ENCODE measurements at regions not wholly inside any gene's neighbourhood (a gene's known extent, or its start where the extent isn't known, plus 50 kb on each side); places are given as distances from the start of the nearest gene placed in this dataset.
"Not testable (repeated sequence)": the region's sequence is repeated elsewhere in the genome, so short reads cannot be mapped to it uniquely, and the experiment has no call there.

DNA sequence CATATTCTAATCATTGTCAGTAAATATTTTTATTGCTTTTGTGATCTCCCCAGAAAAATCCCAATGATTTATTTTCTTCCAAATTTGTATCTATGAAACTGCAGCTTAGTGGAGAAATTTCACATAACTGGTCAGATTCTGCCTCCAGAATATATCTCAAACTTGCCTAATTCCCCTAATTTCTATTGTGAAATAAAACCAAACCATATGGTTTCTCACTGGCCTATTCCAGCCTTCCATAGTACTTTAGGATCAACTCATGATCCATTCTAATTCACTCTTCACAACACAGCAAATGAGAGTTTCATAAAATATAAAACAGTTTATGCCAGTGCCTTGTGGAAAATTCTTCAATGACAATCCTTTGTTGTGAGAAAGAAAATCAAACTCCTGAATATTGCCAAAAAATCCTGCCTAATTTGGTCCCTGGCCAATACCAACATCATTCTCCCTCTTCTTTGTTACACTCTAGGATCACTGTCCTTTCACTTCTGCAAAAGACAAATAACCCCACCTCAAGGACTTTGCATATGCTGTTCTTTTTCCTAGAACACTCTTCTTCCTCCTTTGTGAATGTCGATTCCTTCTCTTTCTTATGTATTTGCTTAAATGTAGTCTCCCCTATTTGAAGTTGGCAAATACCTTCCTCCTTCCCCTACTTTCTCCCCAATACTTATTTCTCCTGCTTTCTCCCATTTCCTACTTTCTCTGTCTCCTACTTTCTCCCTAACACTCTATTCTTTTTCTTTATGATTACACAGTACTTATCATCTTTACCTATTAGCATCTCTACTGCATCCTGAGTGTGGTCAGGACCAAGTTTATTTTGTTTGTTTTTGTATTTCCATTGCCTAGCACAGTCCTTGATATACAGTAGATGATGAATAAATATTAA is 587.5 kb downstream of the RFPL4B start:
- DNase-seq (ENCODE audit: low spot score) = no peak

DNA sequence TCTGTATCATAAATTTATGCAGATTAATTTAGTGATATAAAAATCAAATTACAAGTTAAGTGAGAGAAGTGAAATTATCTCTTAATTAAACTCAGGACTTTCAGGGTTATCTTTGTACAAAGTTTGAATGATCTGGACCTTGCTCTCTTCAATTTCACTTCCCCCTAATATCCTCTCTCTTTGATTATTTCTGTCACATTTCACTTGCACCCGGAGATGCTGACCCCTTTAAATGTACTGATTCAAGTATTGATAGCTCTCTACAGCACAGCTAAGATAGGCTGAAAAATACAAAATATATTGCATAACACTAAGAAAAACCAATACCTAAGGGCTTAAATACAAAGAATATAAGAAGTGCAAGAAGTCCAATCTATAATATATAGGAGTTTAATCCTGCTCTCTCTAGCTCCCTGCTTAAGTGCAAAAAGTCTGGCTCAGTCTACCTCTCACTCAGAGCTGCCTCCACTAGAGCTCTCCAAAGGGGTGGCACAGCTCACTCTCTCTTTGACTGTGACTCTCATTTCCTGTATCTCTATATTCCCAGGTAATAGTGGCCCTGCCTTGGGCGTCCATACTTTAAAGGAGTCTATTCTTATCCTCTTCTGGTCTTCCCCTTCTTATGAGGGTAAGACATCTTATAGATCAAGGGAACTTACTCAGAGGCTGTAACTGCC is 588.4 kb downstream of the RFPL4B start:
- DNase-seq (ENCODE audit: low spot score) = no peak

- DNase-seq (ENCODE audit: low spot score) = no peak
Measured at GRCh38 chr6:112936079-112936472, 588.9 kb downstream of the RFPL4B start.

GRCh38 chr6:112936504-112936903 is 589.4 kb downstream of the RFPL4B start:
- no peak for DNase-seq (ENCODE audit: low spot score)

GRCh38 chr6:112937690-112938089 is 590.6 kb downstream of the RFPL4B start:
- DNase-seq (ENCODE audit: low spot score) = not testable (repeated sequence)

DNA sequence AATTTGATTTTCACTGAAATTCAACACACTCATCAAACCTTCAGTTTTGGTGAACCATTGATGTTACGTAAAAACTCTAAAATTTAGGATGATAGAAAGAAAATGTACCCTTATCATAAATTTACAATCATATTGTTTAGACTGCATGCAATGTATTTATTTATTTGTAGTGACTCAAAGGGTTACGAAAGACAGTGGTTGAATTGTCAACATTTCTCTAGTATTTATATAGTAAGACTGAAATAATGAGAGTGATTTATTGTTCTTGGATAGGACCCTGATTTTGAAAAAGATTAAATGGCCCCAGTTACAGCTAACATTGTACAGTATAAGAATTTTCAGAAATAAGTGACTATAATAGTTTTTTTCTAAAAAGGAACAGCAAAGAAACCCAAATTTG is 591.5 kb downstream of the RFPL4B start:
- no peak for DNase-seq (ENCODE audit: low spot score)

- no peak for DNase-seq (ENCODE audit: low spot score)
Measured at GRCh38 chr6:112939563-112939962, 592.4 kb downstream of the RFPL4B start.

DNA sequence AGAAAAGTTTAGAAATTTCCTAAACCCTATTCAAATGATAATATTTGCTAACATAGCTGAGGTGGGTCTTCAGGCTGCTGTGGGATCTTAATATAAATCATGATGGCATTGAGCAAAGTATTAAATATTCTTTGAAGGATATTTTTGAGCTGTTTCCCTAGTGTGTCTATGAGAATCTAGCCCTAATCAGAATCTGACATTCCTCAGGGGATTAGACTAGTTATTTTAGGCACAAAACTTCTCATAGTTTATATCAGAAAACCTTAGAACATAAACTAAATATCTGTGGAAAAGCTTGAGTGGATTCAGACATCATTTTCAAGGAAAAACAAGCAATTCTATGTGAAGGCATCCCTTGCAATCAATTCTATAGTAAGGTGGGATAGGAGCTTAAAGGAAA is 594.5 kb downstream of the RFPL4B start:
- no peak for DNase-seq (ENCODE audit: low spot score)

DNA sequence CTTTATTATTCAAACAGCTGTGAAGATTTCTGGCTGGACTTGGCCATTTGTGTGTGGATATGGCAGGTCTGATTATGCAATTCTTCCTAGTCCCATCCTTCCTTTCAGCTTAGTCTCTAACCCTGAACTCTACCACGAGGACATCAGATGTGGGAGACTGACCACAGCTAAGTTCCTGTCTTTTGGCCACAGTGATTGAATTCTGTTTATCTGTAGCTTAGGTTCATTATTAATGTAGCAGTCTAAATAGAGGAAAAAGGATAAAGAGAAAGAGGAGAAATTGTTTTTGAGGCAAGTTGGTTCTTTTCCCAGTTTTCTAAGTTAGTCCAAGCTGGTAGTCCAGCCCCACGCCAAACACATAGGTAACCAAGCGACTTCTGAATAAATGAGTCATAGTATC is 598.9 kb downstream of the RFPL4B start:
- no peak for DNase-seq (ENCODE audit: low spot score)

- no peak for DNase-seq (ENCODE audit: low spot score)
Measured at GRCh38 chr6:112947507-112947906, 600.4 kb downstream of the RFPL4B start.

DNA sequence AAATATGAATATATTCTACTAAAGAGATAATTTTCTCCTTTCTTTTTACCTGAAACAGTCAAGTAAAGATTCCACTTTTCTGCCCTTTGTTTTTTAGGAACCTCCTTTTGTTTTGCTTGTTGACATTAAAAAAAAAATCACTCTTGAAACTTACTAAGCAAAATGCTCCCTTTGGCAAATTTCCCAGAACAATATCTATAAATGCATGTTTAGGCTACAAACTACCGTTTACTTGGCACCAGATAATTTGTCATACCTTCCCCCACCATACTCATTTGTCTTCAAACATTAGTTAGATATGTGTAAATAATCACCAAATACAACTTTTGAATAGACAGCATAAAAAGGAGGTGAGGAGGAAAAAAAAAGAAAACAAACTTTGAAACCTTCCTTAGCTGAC is 604.7 kb downstream of the RFPL4B start:
- DNase-seq (ENCODE audit: low spot score) = no peak

DNA sequence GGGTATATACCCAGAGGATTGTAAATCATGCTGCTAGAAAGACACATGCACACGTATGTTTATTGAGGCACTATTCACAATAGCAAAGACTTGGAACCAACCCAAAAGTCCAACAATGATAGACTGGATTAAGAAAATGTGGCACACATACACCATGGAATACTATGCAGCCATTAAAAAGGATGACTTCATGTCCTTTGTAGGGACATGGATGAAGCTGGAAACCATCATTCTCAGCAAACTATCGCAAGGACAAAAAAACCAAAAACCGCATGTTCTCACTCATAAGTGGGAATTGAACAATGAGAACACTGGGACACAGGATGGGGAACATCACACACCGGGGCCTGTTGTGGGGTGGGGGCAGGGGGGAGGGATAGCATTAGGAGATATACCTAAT is 608.6 kb downstream of the RFPL4B start:
- DNase-seq (ENCODE audit: low spot score) = not testable (repeated sequence)

DNA sequence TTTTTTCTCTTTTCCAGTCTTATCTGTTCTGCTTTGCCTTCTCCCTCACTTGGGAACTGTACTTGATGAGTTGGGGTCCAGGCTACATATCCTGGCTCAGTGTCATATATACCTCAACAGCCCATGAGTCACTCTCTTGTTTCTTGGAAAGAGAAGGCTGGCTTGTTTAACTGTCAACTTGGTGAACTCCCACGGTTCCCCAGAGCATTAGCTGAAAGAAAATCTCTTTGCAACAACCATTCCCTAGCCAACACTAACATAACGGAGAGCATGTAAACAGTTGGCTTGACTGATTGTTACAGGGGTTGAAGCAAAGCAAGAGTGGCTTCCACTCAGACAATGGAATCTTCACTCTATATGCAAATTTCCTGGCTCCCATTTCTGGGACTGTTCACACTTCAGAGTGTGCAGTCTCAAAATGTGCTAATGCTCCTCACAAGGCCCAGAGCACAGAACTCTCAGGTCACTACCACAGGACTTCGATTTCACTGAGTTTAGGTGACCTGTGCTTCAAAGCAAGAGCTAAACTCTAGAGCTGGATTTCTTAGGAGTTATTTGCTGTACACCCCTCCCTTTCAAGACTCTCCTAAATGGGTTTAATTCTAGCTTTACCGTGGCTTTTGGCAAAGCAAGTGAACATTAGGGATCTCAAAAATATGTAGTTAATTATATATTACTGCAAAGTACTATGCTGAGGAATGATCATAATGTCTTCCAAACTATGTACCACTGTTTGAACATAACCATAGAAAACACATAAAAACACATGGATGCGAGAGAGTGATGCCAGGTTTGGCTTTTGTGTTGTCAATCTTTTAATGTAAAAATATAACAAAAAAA is 609.8 kb downstream of the RFPL4B start:
- no peak for DNase-seq (ENCODE audit: low spot score)

GRCh38 chr6:112957536-112957916 is 610.4 kb downstream of the RFPL4B start:
- no peak for DNase-seq (ENCODE audit: low spot score)

DNA sequence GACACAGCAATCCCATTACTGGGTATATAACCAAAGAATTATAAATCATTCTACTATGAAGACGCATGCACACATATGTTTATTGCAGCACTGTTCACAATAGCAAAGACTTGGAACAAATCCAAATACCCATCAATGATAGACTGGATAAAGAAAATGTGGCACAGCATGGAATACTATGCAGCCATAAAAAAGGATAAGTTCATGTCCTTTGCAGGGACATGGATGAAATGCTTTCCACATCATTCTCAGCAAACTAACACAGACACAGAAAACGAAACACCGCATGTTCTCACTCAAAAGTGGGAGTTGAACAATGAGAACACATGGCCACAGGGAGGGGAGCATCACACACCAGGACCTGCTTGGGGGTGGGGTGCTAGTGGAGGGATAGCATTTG is 613.0 kb downstream of the RFPL4B start:
- not testable (repeated sequence) for DNase-seq (ENCODE audit: low spot score)

GRCh38 chr6:112967974-112968373 is 620.8 kb downstream of the RFPL4B start:
- DNase-seq (ENCODE audit: low spot score) = no peak

DNA sequence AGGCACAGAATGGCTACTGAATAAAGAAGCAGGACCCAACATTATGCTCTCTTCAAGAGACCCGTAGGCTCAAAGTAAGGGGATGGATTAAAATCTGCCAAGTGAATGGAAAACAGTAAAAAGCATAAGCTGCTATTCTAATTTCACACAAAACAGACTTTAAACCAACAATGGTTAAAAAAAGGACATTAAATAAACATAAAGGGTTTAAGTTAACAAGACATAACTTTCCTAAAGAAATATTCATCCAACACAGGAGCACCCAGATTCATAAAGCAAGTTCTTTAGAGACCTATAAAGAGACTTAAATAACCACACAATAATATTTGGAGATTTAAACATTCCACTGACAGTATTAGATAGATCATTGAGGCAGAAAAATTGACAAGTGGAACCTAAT is 624.5 kb downstream of the RFPL4B start:
- DNase-seq (ENCODE audit: low spot score) = no peak

- not testable (repeated sequence) for DNase-seq (ENCODE audit: low spot score)
Measured at GRCh38 chr6:112974931-112975330, 627.8 kb downstream of the RFPL4B start.

DNA sequence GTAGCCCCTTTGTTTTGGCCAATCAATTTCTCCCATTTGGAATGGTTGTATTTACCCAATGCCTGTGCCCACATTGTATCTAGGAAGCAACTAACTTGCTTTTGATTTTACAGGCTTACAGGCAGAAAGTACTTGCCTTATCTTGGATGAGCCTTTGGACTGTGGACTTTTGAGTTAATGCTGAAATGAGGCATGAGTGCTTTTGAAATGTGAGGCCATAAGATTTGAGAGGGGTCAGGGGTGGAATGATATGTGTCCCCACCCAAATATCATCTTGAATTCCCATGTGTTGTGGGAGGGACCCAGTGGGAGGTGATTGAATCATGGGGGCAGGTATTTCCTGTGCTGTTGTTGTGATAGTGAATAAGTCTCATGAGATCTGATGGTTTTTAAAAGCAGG is 629.4 kb downstream of the RFPL4B start:
- DNase-seq (ENCODE audit: low spot score) = not testable (repeated sequence)

DNA sequence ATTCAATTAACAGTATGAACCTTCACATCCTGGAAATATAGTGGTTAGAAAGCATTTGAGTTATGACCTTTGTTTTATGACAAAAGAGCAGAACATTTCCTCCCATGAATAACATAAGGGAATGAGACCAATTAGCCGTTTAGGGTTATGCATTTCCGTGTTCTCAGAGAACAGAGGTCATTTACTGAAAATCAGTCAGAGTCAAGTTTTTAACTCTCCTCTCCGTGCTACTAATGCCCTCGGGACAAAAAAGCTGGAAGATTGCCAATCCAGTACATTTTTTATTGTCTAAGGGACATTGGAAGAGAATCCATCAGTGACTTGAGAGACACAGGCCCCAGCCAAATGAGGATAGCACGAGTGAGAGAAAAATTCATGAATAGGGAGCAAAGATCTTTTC is 632.7 kb downstream of the RFPL4B start:
- no peak for DNase-seq (ENCODE audit: low spot score)

- DNase-seq (ENCODE audit: low spot score) = no peak
Measured at GRCh38 chr6:112980676-112981075, 633.5 kb downstream of the RFPL4B start.

- no peak for DNase-seq (ENCODE audit: low spot score)
Measured at GRCh38 chr6:112983713-112984261, 636.7 kb downstream of the RFPL4B start.

Data from activated CD4-positive, alpha-beta T cell treated with anti-CD3 and anti-CD28 coated beads, Interleukin-2, Interleukin-4, amounts not matched to agents 100 ng/mL and 50 ng/mL, durations not matched to agents 16 hours and 8 hours (primary cell).